ENCODE measurements at regions not wholly inside any gene's neighbourhood (a gene's known extent, or its start where the extent isn't known, plus 50 kb on each side); places are given as distances from the start of the nearest gene placed in this dataset.

DNA sequence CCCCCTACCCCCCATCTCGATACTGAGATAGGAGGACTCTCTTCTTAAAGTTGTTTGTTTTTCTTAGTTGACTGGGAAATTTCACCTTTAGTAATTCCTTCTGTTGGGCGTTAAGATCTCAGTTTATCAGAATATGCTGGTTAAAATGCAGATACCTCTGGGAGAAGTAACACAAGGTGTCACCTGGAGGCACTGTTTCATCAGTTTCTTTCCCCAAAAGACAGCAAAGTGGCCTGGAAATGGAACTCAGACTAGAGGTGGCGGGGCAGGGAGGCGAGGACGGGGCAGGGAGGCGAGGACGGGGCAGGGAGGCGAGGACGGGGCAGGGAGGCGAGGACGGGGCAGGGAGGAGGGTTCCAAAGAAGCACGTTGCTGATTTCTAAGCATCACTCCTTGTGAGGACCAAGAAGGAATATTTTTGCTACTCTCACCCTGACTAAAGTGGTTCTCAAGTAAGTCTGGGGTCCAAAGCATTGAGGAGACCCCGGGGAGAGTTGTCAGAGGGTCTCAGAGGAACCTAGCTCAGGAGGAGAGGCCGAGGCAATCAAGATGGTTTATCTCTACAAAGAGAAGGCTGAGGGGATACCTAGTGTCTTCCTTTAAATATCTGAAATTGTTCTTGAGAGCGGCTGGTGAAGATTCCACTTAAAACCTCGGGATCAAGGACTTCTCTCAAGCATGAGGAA is 147.0 kb upstream of the B3GAT1 start:
- H3K27me3 Mint-ChIP-seq, result peaks cover 33% of the 10 kb centered on the region
- no peak overlapping the region for H3K4me3 Mint-ChIP-seq
- ATAC-seq (no peak), DNase-seq (no peak)
- no peaks in the 10 kb centered on the region for H3K36me3 Mint-ChIP-seq (ENCODE audit: low read depth)
- no peaks in the 10 kb centered on the region for H3K4me1 Mint-ChIP-seq
- H3K9me3 ChIP-seq (ENCODE audit: control insufficient read depth, low read length, poor library complexity, severe bottlenecking), result no peaks in the 10 kb centered on the region
- no peak overlapping the region for H3K27ac Mint-ChIP-seq

- DNase-seq, result no peak
- Mint-ChIP-seq H3K4me1 (no peaks in the 10 kb centered on the region), H3K27me3 (peaks cover 33% of the 10 kb centered on the region)
Observed at GRCh38 chr11:134558258-134558835, 146.3 kb upstream of the B3GAT1 start.

GRCh38 chr11:134557571-134558257 is 145.7 kb upstream of the B3GAT1 start:
- H3K9me3 ChIP-seq (ENCODE audit: control insufficient read depth, low read length, poor library complexity, severe bottlenecking), result no peaks in the 10 kb centered on the region
- Mint-ChIP-seq H3K4me3 (no peak overlapping the region), H3K36me3 (ENCODE audit: low read depth) (no peaks in the 10 kb centered on the region), H3K27me3 (peaks cover 33% of the 10 kb centered on the region), H3K27ac (no peak overlapping the region), H3K4me1 (no peaks in the 10 kb centered on the region)
- ATAC-seq, result no peak
- no peak for DNase-seq

More at GRCh38 chr11:134558258-134558835, 146.3 kb upstream of the B3GAT1 start:
- no peaks in the 10 kb centered on the region for H3K9me3 ChIP-seq (ENCODE audit: control insufficient read depth, low read length, poor library complexity, severe bottlenecking)
- ATAC-seq, result no peak
- H3K36me3 Mint-ChIP-seq (ENCODE audit: low read depth), result no peaks in the 10 kb centered on the region
- no peak overlapping the region for H3K4me3 Mint-ChIP-seq
- no peak overlapping the region for H3K27ac Mint-ChIP-seq

- DNase-seq (no peak), ATAC-seq (no peak)
- H3K9me3 ChIP-seq (ENCODE audit: control insufficient read depth, low read length, poor library complexity, severe bottlenecking), result no peaks in the 10 kb centered on the region
- Mint-ChIP-seq H3K4me3 (no peak overlapping the region), H3K27ac (no peak overlapping the region), H3K4me1 (no peaks in the 10 kb centered on the region), H3K27me3 (peaks cover 42% of the 10 kb centered on the region), H3K36me3 (ENCODE audit: low read depth) (no peaks in the 10 kb centered on the region)
Observed at GRCh38 chr11:134556186-134556585, 144.1 kb upstream of the B3GAT1 start.

DNA sequence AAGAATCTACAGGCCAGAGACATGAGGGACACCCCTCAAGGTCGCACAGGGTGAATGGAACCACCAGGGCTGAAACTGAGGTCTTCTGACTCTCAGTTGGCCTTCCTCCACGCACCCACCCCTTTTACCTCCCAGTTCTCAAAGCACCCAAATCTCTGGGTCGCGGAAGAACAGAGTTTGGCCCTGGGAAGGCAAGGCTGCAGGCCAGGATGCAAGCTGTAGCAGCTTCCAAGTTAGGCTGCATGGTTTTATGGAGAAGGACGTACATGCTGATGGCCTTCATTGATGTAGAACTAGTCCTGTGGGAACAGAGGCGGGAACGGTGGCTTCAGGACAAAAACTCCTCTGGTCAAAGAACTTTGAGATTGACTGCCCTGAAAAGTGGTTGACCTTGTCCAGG is 143.5 kb upstream of the B3GAT1 start:
- DNase-seq, result no peak
- no peak overlapping the region for H3K4me3 Mint-ChIP-seq
- peaks cover 42% of the 10 kb centered on the region for H3K27me3 Mint-ChIP-seq
- no peak for ATAC-seq
- no peaks in the 10 kb centered on the region for H3K4me1 Mint-ChIP-seq
- H3K27ac Mint-ChIP-seq, result no peak overlapping the region
- no peaks in the 10 kb centered on the region for H3K9me3 ChIP-seq (ENCODE audit: control insufficient read depth, low read length, poor library complexity, severe bottlenecking)
- no peaks in the 10 kb centered on the region for H3K36me3 Mint-ChIP-seq (ENCODE audit: low read depth)

- Mint-ChIP-seq H3K27me3 (peaks cover 38% of the 10 kb centered on the region), H3K4me1 (no peaks in the 10 kb centered on the region), H3K36me3 (ENCODE audit: low read depth) (no peaks in the 10 kb centered on the region), H3K4me3 (no peak overlapping the region), H3K27ac (no peak overlapping the region)
- H3K9me3 ChIP-seq (ENCODE audit: control insufficient read depth, low read length, poor library complexity, severe bottlenecking), result no peaks in the 10 kb centered on the region
- ATAC-seq (no peak), DNase-seq (no peak)
Observed at GRCh38 chr11:134554861-134555260, 142.8 kb upstream of the B3GAT1 start.

DNA sequence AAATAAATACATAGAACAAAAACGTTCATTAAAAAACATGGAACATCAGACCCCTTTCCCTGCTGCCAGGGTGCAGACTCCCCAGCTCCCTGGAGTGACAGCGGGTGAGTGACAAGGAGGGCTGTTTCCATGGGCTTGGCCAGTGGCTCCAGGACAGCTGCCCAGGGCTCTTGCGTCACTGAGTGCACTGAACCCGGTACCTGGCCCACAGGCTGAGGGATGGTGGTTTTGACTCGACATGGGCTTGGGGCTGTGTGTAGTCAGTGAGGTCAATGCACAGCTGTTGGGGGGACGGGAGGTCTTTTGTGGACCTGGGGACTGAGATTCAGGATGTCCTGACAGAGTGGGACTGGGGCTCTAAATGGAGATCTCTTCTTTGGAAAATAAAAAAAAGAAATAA is 142.1 kb upstream of the B3GAT1 start:
- Mint-ChIP-seq H3K27me3 (peaks cover 38% of the 10 kb centered on the region), H3K4me3 (no peak overlapping the region), H3K27ac (no peak overlapping the region), H3K36me3 (ENCODE audit: low read depth) (no peaks in the 10 kb centered on the region), H3K4me1 (no peaks in the 10 kb centered on the region)
- DNase-seq (no peak), ATAC-seq (no peak)
- no peaks in the 10 kb centered on the region for H3K9me3 ChIP-seq (ENCODE audit: control insufficient read depth, low read length, poor library complexity, severe bottlenecking)

- no peak overlapping the region for H3K4me3 Mint-ChIP-seq
- no peak overlapping the region for H3K27ac Mint-ChIP-seq
- DNase-seq (no peak), ATAC-seq (no peak)
- H3K36me3 Mint-ChIP-seq (ENCODE audit: low read depth), result no peaks in the 10 kb centered on the region
- H3K27me3 Mint-ChIP-seq, result peaks cover 29% of the 10 kb centered on the region
- no peaks in the 10 kb centered on the region for H3K9me3 ChIP-seq (ENCODE audit: control insufficient read depth, low read length, poor library complexity, severe bottlenecking)
- no peaks in the 10 kb centered on the region for H3K4me1 Mint-ChIP-seq
Observed at GRCh38 chr11:134552749-134553148, 140.7 kb upstream of the B3GAT1 start.

GRCh38 chr11:134545521-134545920 is 133.5 kb upstream of the B3GAT1 start:
- Mint-ChIP-seq H3K4me3 (no peak overlapping the region), H3K27ac (no peak overlapping the region), H3K36me3 (ENCODE audit: low read depth) (peaks cover 2% of the 10 kb centered on the region), H3K27me3 (peaks cover 45% of the 10 kb centered on the region), H3K4me1 (no peaks in the 10 kb centered on the region)
- no peak for DNase-seq
- no peaks in the 10 kb centered on the region for H3K9me3 ChIP-seq (ENCODE audit: control insufficient read depth, low read length, poor library complexity, severe bottlenecking)
- no peak for ATAC-seq

- Mint-ChIP-seq H3K27me3 (peaks cover 51% of the 10 kb centered on the region), H3K36me3 (ENCODE audit: low read depth) (peaks cover 2% of the 10 kb centered on the region)
Observed at GRCh38 chr11:134544095-134544815, 132.2 kb upstream of the B3GAT1 start.

DNA sequence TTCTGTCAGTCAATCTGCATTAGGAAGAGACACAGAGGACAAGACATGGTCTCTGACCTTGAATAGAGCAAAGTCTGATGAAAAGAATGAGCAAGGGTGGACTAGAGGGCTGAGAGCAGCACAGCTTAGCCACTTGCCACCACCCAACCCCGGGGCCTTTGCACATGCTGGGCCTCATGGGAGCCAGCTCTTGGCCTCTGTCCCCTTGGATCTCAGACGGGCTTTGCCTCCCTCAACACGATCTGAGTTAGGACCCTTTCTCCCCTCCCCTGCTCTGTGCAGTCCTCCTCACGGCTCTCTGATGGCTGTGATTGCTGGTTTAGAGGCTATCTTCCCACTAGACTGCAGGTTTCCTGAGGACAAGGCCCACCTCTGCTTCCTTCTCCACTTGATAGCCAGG is 131.6 kb upstream of the B3GAT1 start:
- Mint-ChIP-seq H3K36me3 (ENCODE audit: low read depth) (peaks cover 2% of the 10 kb centered on the region), H3K27ac (no peak overlapping the region), H3K27me3 (peaks cover 54% of the 10 kb centered on the region), H3K4me3 (no peak overlapping the region), H3K4me1 (no peaks in the 10 kb centered on the region)
- H3K9me3 ChIP-seq (ENCODE audit: control insufficient read depth, low read length, poor library complexity, severe bottlenecking), result no peaks in the 10 kb centered on the region
- no peak for ATAC-seq
- DNase-seq, result no peak

More at GRCh38 chr11:134544095-134544815, 132.2 kb upstream of the B3GAT1 start:
- H3K4me3 Mint-ChIP-seq, result no peak overlapping the region
- H3K27ac Mint-ChIP-seq, result no peak overlapping the region
- DNase-seq (no peak), ATAC-seq (no peak)
- H3K9me3 ChIP-seq (ENCODE audit: control insufficient read depth, low read length, poor library complexity, severe bottlenecking), result no peaks in the 10 kb centered on the region
- no peaks in the 10 kb centered on the region for H3K4me1 Mint-ChIP-seq

DNA sequence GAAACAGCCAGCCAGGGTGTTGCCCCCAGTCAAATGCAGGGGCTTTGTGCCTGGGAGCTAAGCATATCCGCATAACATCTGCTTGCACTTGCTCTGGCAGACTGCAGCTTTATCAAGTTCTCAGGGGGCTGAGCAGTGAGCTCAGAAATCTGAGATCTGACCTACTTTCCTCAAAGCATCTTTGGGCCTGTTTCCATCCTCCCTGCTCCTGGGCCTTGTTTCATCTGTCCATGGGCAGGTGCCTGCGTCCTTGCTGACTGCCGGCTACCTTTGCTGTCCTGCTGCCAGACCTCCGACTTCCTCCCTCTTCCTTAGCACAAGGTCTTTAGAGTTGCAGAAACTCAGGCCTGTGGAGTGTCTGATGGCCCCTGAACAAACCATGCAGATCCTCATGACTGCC is 131.2 kb upstream of the B3GAT1 start:
- Mint-ChIP-seq H3K27ac (no peak overlapping the region), H3K4me3 (no peak overlapping the region), H3K4me1 (peaks cover 1% of the 10 kb centered on the region), H3K36me3 (ENCODE audit: low read depth) (peaks cover 6% of the 10 kb centered on the region), H3K27me3 (peaks cover 58% of the 10 kb centered on the region)
- ATAC-seq (no peak), DNase-seq (no peak)
- no peaks in the 10 kb centered on the region for H3K9me3 ChIP-seq (ENCODE audit: control insufficient read depth, low read length, poor library complexity, severe bottlenecking)

GRCh38 chr11:134542401-134543165 is 130.5 kb upstream of the B3GAT1 start:
- H3K27ac Mint-ChIP-seq, result no peak overlapping the region
- peaks cover 7% of the 10 kb centered on the region for H3K36me3 Mint-ChIP-seq (ENCODE audit: low read depth)
- ATAC-seq (no peak), DNase-seq (no peak)
- H3K4me3 Mint-ChIP-seq, result no peak overlapping the region
- H3K9me3 ChIP-seq (ENCODE audit: control insufficient read depth, low read length, poor library complexity, severe bottlenecking), result no peaks in the 10 kb centered on the region
- peaks cover 65% of the 10 kb centered on the region for H3K27me3 Mint-ChIP-seq
- H3K4me1 Mint-ChIP-seq, result peaks cover 3% of the 10 kb centered on the region

Data from T-helper 17 cell (primary cell).